Skeletal muscle tissue (tissue), 3 donors: ENCODE measurements at regions not wholly inside any gene's neighbourhood (a gene's known extent, or its start where the extent isn't known, plus 50 kb on each side); places are given as distances from the start of the nearest gene placed in this dataset.
"Not testable (repeated sequence)": the region's sequence is repeated elsewhere in the genome, so short reads cannot be mapped to it uniquely, and the experiment has no call there.

ENCODE experiments used
- H3K27ac ChIP-seq: one replicate; pipeline ENCODE4 v1.7.0; 2013; ENCODE audit warnings: mild to moderate bottlenecking, low read depth, low read length, inconsistent platforms
- H3K27me3 ChIP-seq, 3 donors: one replicate each; pipeline ENCODE4 v1.7.0; 2013; ENCODE audit warnings: low read length in 3 of 3; ENCODE audit not compliant: control insufficient read depth in 3 of 3, insufficient read depth in 3 of 3
- H3K36me3 ChIP-seq, 3 donors: one replicate each; pipeline ENCODE4 v1.7.0; 2013; ENCODE audit warnings: low read length in 3 of 3; ENCODE audit not compliant: control insufficient read depth in 3 of 3, insufficient read depth in 3 of 3
- H3K4me1 ChIP-seq, 3 donors: one replicate each; pipeline ENCODE4 v1.7.0; 2013; ENCODE audit warnings: low read length in 3 of 3, mild to moderate bottlenecking in 3 of 3; ENCODE audit not compliant: control insufficient read depth in 3 of 3, insufficient read depth in 3 of 3
- H3K4me3 ChIP-seq, 3 donors: one replicate each; pipeline ENCODE4 v1.7.0; 2013; ENCODE audit warnings: low read length in 3 of 3
- H3K9ac ChIP-seq, 3 donors: one replicate each; pipeline ENCODE4 v1.7.0; 2013; ENCODE audit warnings: low read length in 3 of 3, mild to moderate bottlenecking in 3 of 3, moderate library complexity in 2 of 3, low read depth in 1 of 3
- H3K9me3 ChIP-seq, 3 donors: one replicate each; pipeline ENCODE4 v1.7.0; 2013; ENCODE audit warnings: low read length in 3 of 3; ENCODE audit not compliant: control insufficient read depth in 3 of 3
- donor health status: Osteomylitis.

GRCh38 chr4:104643805-104644204 lies 149.1 kb upstream of the CXXC4 start:
- Histone ChIP-seq H3K4me3 (no peak overlapping the region), H3K9me3 (no peaks in the 10 kb centered on the region), H3K36me3 (no peaks in the 10 kb centered on the region), H3K4me1 (no peaks in the 10 kb centered on the region), H3K9ac (no peak overlapping the region), H3K27ac (no peak overlapping the region), H3K27me3 (no peaks in the 10 kb centered on the region)

GRCh38 chr4:104649631-104650030 lies 154.9 kb upstream of the CXXC4 start:
- no peak overlapping the region for H3K9ac ChIP-seq
- H3K27me3 ChIP-seq: no peaks in the 10 kb centered on the region
- H3K27ac ChIP-seq: no peak overlapping the region
- H3K36me3 ChIP-seq: no peaks in the 10 kb centered on the region
- no peaks in the 10 kb centered on the region for H3K4me1 ChIP-seq
- peaks cover 0 to 2% (median 0%) of the 10 kb centered on the region in 3 donors for H3K9me3 ChIP-seq
- no peak overlapping the region for H3K4me3 ChIP-seq

- not testable (repeated sequence) for H3K9me3 ChIP-seq, H3K36me3 ChIP-seq, H3K27me3 ChIP-seq, H3K4me3 ChIP-seq, H3K9ac ChIP-seq, H3K27ac ChIP-seq, H3K4me1 ChIP-seq
Observed at GRCh38 chr4:104662269-104662668, 167.6 kb upstream of the CXXC4 start.

- Histone ChIP-seq H3K36me3 (no peaks in the 10 kb centered on the region), H3K4me1 (no peaks in the 10 kb centered on the region), H3K27me3 (no peaks in the 10 kb centered on the region), H3K4me3 (no peak overlapping the region), H3K9ac (no peak overlapping the region), H3K9me3 (no peaks in the 10 kb centered on the region), H3K27ac (no peak overlapping the region)
Observed at GRCh38 chr4:104677116-104677515, 182.4 kb upstream of the CXXC4 start.

- no peak overlapping the region for H3K27ac ChIP-seq
- H3K36me3 ChIP-seq: no peaks in the 10 kb centered on the region
- no peaks in the 10 kb centered on the region for H3K27me3 ChIP-seq
- no peak overlapping the region for H3K4me3 ChIP-seq
- H3K4me1 ChIP-seq: no peaks in the 10 kb centered on the region
- H3K9ac ChIP-seq: no peak overlapping the region
- peaks cover 0 to 3% (median 0%) of the 10 kb centered on the region in 3 donors for H3K9me3 ChIP-seq
Observed at GRCh38 chr4:104682311-104682710, 187.6 kb upstream of the CXXC4 start.

GRCh38 chr4:104693601-104694201 lies 199.0 kb upstream of the CXXC4 start:
- H3K27ac ChIP-seq: no peak overlapping the region
- H3K9me3 ChIP-seq: no peaks in the 10 kb centered on the region
- no peaks in the 10 kb centered on the region for H3K27me3 ChIP-seq
- no peaks in the 10 kb centered on the region for H3K4me1 ChIP-seq
- H3K9ac ChIP-seq: no peak overlapping the region
- no peaks in the 10 kb centered on the region for H3K36me3 ChIP-seq
- H3K4me3 ChIP-seq: no peak overlapping the region

GRCh38 chr4:104716584-104716983 lies 221.9 kb upstream of the CXXC4 start:
- H3K4me3 ChIP-seq: no peak overlapping the region
- no peaks in the 10 kb centered on the region for H3K4me1 ChIP-seq
- H3K9me3 ChIP-seq: no peaks in the 10 kb centered on the region
- H3K36me3 ChIP-seq: no peaks in the 10 kb centered on the region
- no peak overlapping the region for H3K27ac ChIP-seq
- no peak overlapping the region for H3K9ac ChIP-seq
- no peaks in the 10 kb centered on the region for H3K27me3 ChIP-seq

- Histone ChIP-seq H3K27ac (no peak overlapping the region), H3K27me3 (no peaks in the 10 kb centered on the region), H3K36me3 (no peaks in the 10 kb centered on the region), H3K9ac (no peak overlapping the region), H3K9me3 (no peaks in the 10 kb centered on the region), H3K4me1 (no peaks in the 10 kb centered on the region), H3K4me3 (no peak overlapping the region)
Observed at GRCh38 chr4:104719539-104720230, 225.0 kb upstream of the CXXC4 start.

- no peak overlapping the region for H3K27ac ChIP-seq
- H3K4me1 ChIP-seq: no peaks in the 10 kb centered on the region
- no peaks in the 10 kb centered on the region for H3K9me3 ChIP-seq
- H3K4me3 ChIP-seq: no peak overlapping the region
- no peak overlapping the region for H3K9ac ChIP-seq
- no peaks in the 10 kb centered on the region for H3K36me3 ChIP-seq
- H3K27me3 ChIP-seq: no peaks in the 10 kb centered on the region
Observed at GRCh38 chr4:104722467-104722866, 227.8 kb upstream of the CXXC4 start.

GRCh38 chr4:104726002-104726401 lies 231.3 kb upstream of the CXXC4 start:
- Histone ChIP-seq H3K27me3 (no peaks in the 10 kb centered on the region), H3K36me3 (no peaks in the 10 kb centered on the region), H3K4me3 (no peak overlapping the region), H3K9ac (no peak overlapping the region), H3K4me1 (no peaks in the 10 kb centered on the region), H3K9me3 (no peaks in the 10 kb centered on the region), H3K27ac (no peak overlapping the region)
